ENCODE measurements at regions not wholly inside any gene's neighbourhood (a gene's known extent, or its start where the extent isn't known, plus 50 kb on each side); places are given as distances from the start of the nearest gene placed in this dataset.

- H3K9me3 ChIP-seq: no peaks in the 10 kb centered on the region
- H3K36me3 ChIP-seq: no peaks in the 10 kb centered on the region
- intact Hi-C loops (cut with DNase I): no loop called here
- H3K4me3 ChIP-seq: no peak overlapping the region
- H3K27me3 ChIP-seq: no peaks in the 10 kb centered on the region
- TF ChIP-seq EP300 (IDR thresholded peaks at IDR 0.05) (no peak), CTCF (IDR thresholded peaks at IDR 0.05) (no peak), POLR2A (IDR thresholded peaks at IDR 0.05) (no peak)
- WGBS, 3 donors: 84 to 93% (median 90%) methylated on average over 2 of the region's 2 CpGs
- no peak for DNase-seq
- H3K27ac ChIP-seq: no peak overlapping the region
- H3K4me1 ChIP-seq (ENCODE audit: insufficient read depth): peaks cover 4% of the 10 kb centered on the region
Observed at GRCh38 chr6:82035526-82035925, 212.0 kb downstream of the IBTK start.

- H3K27ac ChIP-seq: no peak overlapping the region
- H3K36me3 ChIP-seq: no peaks in the 10 kb centered on the region
- H3K27me3 ChIP-seq: no peaks in the 10 kb centered on the region
- H3K9me3 ChIP-seq: no peaks in the 10 kb centered on the region
- no peak overlapping the region for H3K4me3 ChIP-seq
- DNase-seq: peak in 1 of 5 donors; percentile 61
- intact Hi-C loops (cut with DNase I): no loop called here
- 35 to 44% (median 40%) methylated on average over 3 of the region's 3 CpGs for WGBS, 3 donors
- TF ChIP-seq POLR2A (IDR thresholded peaks at IDR 0.05): no peak
- TF ChIP-seq EP300 (IDR thresholded peaks at IDR 0.05): no peak
- no peak for TF ChIP-seq CTCF (IDR thresholded peaks at IDR 0.05)
- peaks cover 4% of the 10 kb centered on the region for H3K4me1 ChIP-seq (ENCODE audit: insufficient read depth)
Observed at GRCh38 chr6:82033631-82034211, 213.8 kb downstream of the IBTK start.

GRCh38 chr6:82032444-82032843 lies 215.1 kb downstream of the IBTK start:
- Histone ChIP-seq H3K4me1 (ENCODE audit: insufficient read depth) (peaks cover 4% of the 10 kb centered on the region), H3K27me3 (no peaks in the 10 kb centered on the region), H3K4me3 (no peak overlapping the region), H3K36me3 (no peaks in the 10 kb centered on the region), H3K9me3 (no peaks in the 10 kb centered on the region), H3K27ac (no peak overlapping the region)
- intact Hi-C loops (cut with DNase I): no loop called here
- DNase-seq: no peak
- TF ChIP-seq POLR2A (IDR thresholded peaks at IDR 0.05) (no peak), EP300 (IDR thresholded peaks at IDR 0.05) (no peak), CTCF (IDR thresholded peaks at IDR 0.05) (no peak)

GRCh38 chr6:82030761-82031503 lies 216.6 kb downstream of the IBTK start:
- H3K4me3 ChIP-seq: no peak overlapping the region
- 74 to 87% (median 79%) methylated on average over 2 of the region's 2 CpGs for WGBS, 3 donors
- intact Hi-C loops (cut with DNase I): no loop called here
- H3K27ac ChIP-seq: no peak overlapping the region
- peaks cover 4% of the 10 kb centered on the region for H3K4me1 ChIP-seq (ENCODE audit: insufficient read depth)
- H3K36me3 ChIP-seq: no peaks in the 10 kb centered on the region
- H3K27me3 ChIP-seq: no peaks in the 10 kb centered on the region
- DNase-seq: no peak
- H3K9me3 ChIP-seq: no peaks in the 10 kb centered on the region
- TF ChIP-seq CTCF (IDR thresholded peaks at IDR 0.05) (no peak), EP300 (IDR thresholded peaks at IDR 0.05) (no peak), POLR2A (IDR thresholded peaks at IDR 0.05) (no peak)
